HEK293T (cell line): ENCODE measurements at regions not wholly inside any gene's neighbourhood (a gene's known extent, or its start where the extent isn't known, plus 50 kb on each side); places are given as distances from the start of the nearest gene placed in this dataset.

Source experiments
- BHLHE40 ChIP-seq: fragments of 450-650 bp; IDR thresholded peaks from 2 replicates; pipeline ENCODE4 v1.6.1; 2016; ENCODE audit warnings: mild to moderate bottlenecking, moderate library complexity, borderline replicate concordance
- ELF4 ChIP-seq: fragments of 450-650 bp; IDR thresholded peaks from 2 replicates; pipeline ENCODE4 v1.6.1; 2017; ENCODE audit warnings: antibody characterized with exemption
- FOXA1 ChIP-seq: fragments of 450-650 bp; IDR thresholded peaks from 2 replicates; pipeline ENCODE4 v1.6.1; 2016; ENCODE audit warnings: mild to moderate bottlenecking
- FOXK2 ChIP-seq: fragments of 450-650 bp; IDR thresholded peaks from 2 replicates; pipeline ENCODE4 v1.6.1; 2016; ENCODE audit warnings: mild to moderate bottlenecking
- FOXM1 ChIP-seq: fragments of 450-650 bp; IDR thresholded peaks from 2 replicates; pipeline ENCODE4 v1.6.1; 2017; ENCODE audit warnings: mild to moderate bottlenecking, borderline replicate concordance
- L3MBTL2 ChIP-seq: fragments of 450-650 bp; conservative IDR thresholded peaks from 2 replicates; pipeline ENCODE4 v1.6.1; 2016; ENCODE audit warnings: mild to moderate bottlenecking
- NFRKB ChIP-seq: fragments of 450-650 bp; IDR thresholded peaks from 2 replicates; pipeline ENCODE4 v1.6.1; 2016; ENCODE audit warnings: mild to moderate bottlenecking, moderate library complexity
- PKNOX1 ChIP-seq: fragments of 450-650 bp; IDR thresholded peaks from 2 replicates; pipeline ENCODE4 v1.6.1; 2016
- SP1 ChIP-seq: fragments of 450-650 bp; IDR thresholded peaks from 2 replicates; pipeline ENCODE4 v1.6.1; 2017
- SUZ12 ChIP-seq: fragments of 450-650 bp; IDR thresholded peaks from 2 replicates; pipeline ENCODE4 v1.6.1; 2016; ENCODE audit warnings: mild to moderate bottlenecking
- ZNF384 ChIP-seq: fragments of 450-650 bp; IDR thresholded peaks from 2 replicates; pipeline ENCODE4 v1.6.1; 2016

- TF ChIP-seq SP1 (no peak), FOXA1 (no peak), PKNOX1 (no peak), NFRKB (no peak), L3MBTL2 (no peak), BHLHE40 (no peak), SUZ12 (no peak), FOXM1 (no peak), ZNF384 (no peak), ELF4 (no peak), FOXK2 (no peak)
Observed at GRCh38 chr5:8137941-8138550, 269.1 kb downstream of the MTRR start.
